ENCODE measurements at regions not wholly inside any gene's neighbourhood (a gene's known extent, or its start where the extent isn't known, plus 50 kb on each side); places are given as distances from the start of the nearest gene placed in this dataset.

DNA sequence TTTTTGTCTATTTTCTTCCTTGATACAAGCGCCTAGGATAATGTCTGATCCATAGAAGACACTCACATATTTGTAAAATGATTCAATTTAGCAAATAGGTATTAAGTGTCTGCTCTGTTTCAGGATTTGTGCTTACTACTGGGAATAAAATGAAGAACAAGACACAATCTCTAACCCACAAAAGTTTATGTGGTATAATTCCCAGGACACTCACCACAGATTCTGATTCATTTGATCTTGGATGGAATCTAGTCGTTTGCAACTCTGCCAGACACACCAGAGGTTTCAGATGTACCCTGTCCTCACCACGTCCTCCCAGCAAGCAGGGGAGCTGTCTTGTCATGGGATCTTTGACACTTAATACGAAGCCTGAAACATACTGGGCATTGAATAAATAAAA lies 208.3 kb downstream of the LRIG3 start:
- TF ChIP-seq, protein P1, sequence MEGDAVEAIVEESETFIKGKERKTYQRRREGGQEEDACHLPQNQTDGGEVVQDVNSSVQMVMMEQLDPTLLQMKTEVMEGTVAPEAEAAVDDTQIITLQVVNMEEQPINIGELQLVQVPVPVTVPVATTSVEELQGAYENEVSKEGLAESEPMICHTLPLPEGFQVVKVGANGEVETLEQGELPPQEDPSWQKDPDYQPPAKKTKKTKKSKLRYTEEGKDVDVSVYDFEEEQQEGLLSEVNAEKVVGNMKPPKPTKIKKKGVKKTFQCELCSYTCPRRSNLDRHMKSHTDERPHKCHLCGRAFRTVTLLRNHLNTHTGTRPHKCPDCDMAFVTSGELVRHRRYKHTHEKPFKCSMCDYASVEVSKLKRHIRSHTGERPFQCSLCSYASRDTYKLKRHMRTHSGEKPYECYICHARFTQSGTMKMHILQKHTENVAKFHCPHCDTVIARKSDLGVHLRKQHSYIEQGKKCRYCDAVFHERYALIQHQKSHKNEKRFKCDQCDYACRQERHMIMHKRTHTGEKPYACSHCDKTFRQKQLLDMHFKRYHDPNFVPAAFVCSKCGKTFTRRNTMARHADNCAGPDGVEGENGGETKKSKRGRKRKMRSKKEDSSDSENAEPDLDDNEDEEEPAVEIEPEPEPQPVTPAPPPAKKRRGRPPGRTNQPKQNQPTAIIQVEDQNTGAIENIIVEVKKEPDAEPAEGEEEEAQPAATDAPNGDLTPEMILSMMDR (IDR thresholded peaks at IDR 0.05; ENCODE audit: low read length), result no peak
- TF ChIP-seq EZH2 (IDR thresholded peaks at IDR 0.05; ENCODE audit: borderline replicate concordance, low read length), result no peak
